ENCODE measurements at regions not wholly inside any gene's neighbourhood (a gene's known extent, or its start where the extent isn't known, plus 50 kb on each side); places are given as distances from the start of the nearest gene placed in this dataset.
"Not testable (repeated sequence)": the region's sequence is repeated elsewhere in the genome, so short reads cannot be mapped to it uniquely, and the experiment has no call there.

DNA sequence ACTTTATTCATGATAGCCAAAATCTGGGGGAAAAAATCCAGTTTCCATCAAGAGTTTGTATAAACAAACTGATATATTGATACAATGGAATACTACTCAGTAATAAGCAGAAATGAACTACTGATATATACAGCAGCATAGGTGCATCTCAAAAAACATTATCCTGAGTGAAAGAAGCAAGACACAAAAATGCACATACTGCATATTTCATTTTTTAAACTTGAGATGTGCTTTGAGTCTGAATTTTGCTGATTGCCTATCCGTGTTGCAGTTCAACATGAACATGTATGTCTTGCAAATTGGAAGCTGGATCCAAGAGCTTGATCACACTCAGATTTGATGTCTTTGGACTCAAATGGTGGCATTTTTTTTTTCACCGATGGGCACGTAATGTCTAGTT, 132.4 kb downstream of the TSEN15 start:
- DNase-seq (ENCODE audit: low read depth) = no peak

DNA sequence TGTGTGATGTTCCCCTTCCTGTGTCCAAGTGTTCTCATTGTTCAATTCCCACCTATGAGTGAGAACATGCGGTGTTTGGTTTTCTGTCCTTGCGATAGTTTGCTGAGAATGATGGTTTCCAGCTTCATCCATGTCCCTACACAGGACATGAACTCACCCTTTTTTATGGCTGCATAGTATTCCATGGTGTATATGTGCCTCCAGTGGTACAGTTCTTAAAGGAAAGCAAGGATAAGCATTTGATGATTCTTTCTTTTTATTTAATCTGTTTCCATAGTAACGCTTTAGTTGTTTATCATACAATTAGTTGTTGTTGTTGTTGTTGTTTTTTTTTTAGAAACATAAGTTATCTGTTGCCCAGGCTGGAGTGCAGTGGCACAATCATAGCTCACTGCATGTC, 133.1 kb downstream of the TSEN15 start:
- DNase-seq (ENCODE audit: low read depth) = not testable (repeated sequence)

DNA sequence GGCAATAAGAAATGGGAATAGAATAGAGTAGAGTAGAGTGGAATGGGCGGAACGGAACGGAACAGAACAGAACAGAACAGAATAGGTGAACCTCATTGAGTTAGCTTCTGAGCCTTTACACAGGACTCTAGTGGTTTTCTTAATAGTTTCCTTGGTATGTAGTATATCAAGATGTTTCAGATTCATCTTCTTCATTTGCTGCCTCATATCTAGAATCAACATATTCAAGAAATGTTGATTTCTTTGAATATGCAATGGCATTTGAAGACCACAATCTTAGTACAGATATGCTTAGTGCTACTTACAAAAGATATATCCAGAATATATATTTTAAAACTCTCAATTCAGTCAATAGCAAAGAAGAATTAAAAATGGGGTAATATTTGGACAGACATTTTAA, 133.8 kb downstream of the TSEN15 start:
- DNase-seq (ENCODE audit: low read depth) = no peak

DNA sequence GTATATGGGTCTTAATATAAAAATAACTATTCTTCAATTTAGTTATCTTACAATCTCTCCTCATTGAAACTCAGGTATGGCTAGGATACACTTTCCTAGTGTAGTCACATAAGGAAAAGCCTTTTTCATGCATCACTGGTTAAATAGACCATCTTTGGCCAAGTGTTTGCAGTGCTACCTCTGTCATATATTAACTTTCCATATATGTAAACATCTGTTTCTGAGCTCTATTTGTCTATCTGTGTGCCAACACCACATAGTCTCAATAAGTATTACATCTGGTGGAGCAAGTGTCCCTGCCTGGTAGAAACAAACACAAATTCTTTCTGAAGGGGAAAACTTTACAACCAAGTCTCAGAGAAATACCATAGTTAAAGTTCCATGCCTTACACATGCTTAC, 134.6 kb downstream of the TSEN15 start:
- no peak for DNase-seq (ENCODE audit: low read depth)

DNA sequence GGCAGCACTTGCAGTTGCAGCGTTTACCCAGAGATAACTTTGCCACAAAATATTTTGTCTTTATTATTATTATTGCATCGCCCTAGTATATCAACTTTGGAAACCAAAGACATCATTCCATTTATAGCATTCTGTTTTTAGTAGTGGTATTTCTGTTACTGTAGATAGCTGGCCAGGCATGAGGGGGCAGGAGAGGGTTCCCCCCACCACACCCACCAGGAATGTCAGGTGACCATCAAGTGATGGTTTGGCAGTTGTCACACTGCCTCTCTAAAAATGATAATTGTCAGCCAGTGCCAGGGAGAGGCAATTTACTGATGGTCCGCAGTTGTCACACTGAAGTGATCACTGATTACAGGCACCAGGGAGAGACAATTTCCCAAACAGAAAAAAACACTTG, 135.6 kb downstream of the TSEN15 start:
- no peak for DNase-seq (ENCODE audit: low read depth)

DNA sequence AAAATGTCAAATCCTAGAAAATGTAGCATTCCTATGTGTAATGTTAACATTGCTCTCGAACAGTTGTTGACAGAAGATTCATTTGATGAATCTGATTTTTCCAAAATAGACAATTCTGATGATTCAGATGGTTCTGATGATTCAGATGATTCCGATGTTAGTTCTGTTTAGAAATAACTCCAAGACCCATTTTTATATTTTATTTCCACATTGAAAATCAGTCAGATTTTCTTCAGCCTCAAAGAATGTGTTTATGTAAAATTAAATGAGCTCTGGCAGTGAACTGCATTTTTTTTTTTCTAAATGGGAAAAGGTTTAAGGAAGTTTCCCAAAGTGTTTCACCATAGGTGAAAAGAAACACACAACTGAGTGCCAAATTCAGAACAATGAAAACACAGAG, 136.5 kb downstream of the TSEN15 start:
- no peak for DNase-seq (ENCODE audit: low read depth)

DNA sequence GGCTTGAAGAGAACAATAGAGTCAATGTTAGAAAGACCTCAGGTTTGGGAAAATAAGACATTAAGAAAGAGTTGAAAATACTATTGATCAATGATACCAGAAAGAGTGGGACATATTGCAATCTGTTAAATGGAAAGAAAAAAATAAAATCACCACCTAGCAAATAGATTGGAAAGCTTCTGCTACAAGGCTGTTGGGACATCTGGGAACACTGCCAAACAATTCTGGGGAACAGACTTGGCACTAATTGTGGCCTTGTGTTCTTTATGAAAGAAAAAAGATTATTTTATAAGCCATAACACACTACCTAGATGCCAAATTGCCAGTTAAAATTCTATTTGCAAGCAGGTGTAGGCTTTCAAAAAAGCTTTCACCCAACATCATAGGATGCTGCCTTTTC, 137.8 kb downstream of the TSEN15 start:
- no peak for DNase-seq (ENCODE audit: low read depth)

DNA sequence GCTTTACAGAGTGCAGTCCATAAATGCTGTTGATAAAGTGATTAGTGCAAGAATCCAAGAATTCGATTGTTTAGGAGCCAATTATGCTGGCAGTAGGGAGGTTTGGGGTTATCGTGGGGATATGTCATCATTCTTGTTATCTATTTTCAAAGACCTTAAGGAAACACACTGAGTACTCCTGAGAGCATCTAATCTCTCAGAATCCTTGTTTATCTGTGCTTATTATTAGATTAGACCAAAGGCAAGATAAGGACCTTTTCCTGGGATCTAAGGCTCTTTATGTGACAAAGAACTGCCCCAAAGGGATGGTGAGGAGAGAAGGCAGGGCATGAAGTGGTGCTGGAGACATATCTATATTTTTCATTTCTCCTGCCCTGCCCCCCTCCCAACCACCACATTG, 139.1 kb downstream of the TSEN15 start:
- no peak for DNase-seq (ENCODE audit: low read depth)

DNA sequence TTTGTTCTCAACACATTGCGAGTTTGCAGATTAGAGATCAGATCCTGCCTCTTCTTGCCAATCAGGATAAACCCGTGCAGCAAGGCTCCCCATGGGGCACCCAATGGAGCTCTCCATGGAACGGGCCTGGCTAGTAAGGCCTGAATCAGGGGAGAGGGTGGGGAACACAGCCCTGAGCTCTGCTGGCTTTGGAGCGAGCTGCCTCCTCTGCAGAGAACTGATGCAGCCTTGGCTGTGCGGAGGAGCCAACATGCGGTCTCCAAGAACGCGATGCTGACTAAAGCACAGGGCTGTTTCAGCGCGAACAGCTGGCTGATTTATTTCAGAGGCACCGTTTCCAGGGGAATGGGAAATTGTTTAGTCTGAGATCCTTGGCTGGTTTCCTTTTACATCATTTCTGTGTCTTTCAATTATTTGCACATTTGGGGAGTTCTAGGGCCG, 139.7 kb downstream of the TSEN15 start:
- DNase-seq (ENCODE audit: low read depth) = no peak

DNA sequence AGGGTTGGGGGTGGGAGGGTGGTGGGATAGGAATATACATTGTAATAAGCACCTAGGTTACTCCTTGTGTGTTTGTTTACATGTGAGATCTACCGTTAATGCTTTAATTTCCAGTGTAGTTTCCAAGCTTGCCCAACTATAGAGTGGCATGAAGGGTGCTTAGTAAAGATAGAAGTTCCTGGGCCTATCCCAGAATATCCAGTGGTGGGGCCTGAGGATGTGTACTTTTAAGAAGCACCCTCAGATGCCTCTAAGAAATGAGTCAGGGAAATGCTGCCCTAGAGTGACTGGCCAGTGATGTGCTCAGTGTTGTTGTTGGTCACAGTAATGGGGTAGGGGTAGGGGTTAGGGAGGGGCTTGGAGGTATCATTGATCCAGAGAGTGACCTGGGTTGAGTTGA, 141.3 kb downstream of the TSEN15 start:
- no peak for DNase-seq (ENCODE audit: low read depth)

DNA sequence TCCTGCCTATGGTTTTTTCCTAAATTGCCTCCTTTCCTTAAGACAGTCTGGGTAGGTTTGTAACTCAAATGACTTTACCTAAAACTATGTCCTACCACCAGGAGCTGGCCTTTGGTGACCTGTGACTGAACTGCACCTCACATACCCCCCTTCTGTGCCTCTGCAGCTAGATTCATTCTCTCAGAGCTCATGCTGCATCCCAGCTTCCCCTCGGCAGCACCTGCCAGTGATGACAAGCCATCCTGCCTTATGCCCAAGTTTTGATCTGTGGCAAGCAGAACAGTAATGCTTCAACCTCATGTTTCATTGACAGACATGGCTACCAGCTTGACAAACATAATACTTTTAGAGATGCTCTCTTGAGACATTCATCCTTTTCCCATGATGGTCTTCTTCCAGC, 141.9 kb downstream of the TSEN15 start:
- no peak for DNase-seq (ENCODE audit: low read depth)

DNA sequence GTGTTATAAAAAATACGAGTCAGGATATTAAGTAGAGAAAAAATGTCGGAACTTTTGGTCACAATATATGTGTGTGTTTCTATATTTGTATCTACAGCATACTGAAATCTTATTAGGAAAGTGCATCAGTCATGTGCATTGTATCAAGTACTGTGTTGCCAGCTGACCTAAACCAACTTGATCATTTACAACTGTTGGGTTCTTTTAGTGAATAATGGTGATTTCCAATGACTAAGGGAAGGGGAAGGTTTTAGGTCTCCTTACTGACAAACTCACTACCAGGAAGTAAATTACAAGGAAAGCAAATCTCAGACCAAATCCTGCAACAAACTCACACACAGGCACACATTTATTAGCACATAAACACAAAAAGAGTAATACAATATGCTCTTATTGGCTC, 142.7 kb downstream of the TSEN15 start:
- DNase-seq (ENCODE audit: low read depth) = no peak

DNA sequence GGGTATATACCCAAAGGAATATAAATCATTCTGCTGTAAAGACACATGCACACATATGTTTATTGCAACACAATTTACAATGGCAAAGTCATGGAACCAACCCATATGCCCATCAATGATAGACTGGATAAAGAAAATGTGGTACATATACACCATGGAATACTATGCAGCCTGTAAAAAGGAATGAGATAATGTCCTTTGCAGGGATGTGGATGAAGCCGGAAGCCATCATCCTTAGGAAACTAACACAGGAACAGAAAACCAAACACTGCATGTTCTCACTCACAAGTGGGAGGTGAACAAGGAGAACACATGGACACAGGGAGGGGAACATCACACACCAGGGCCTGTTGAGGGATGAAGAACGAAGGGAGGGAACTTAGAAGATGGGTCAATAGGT, 144.2 kb downstream of the TSEN15 start:
- DNase-seq (ENCODE audit: low read depth) = not testable (repeated sequence)

DNA sequence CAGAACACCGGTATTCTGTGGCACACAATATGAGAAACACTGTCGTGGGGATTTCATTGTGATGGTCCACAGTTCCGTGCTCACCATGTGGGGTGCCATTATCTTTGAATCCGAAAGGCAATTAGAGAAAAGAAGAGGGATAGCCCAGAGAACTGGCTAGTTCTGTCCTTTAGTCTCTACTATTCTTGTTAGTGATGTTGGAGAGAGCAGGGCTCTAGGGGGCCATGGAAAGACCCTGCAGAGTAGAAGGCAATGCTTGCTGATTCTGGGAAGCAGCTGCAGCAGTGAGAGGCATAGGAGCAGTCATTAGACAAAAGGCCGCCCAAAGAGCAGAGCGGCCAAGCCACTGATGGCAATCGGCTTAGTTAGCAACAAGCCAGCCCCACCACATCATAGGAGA, 146.3 kb downstream of the TSEN15 start:
- DNase-seq (ENCODE audit: low read depth) = no peak

DNA sequence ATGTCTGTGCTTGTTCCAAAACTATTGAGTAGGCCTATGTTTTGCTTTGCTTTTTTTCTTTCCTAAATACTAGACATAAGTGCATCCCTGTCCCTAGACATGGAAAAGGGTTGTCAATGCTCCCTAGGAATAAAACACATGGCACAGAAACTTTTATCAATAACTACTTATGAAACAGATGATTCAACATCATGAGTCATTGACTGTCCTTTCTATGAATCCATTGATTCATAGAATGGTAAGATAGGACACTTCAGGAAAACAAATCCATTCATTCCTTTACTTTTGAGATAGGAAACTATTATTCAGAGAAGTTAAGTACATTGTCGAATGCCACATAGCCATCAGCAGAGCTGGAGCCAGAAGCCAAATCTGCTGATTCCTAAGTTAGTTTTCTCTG, 147.5 kb downstream of the TSEN15 start:
- no peak for DNase-seq (ENCODE audit: low read depth)

DNA sequence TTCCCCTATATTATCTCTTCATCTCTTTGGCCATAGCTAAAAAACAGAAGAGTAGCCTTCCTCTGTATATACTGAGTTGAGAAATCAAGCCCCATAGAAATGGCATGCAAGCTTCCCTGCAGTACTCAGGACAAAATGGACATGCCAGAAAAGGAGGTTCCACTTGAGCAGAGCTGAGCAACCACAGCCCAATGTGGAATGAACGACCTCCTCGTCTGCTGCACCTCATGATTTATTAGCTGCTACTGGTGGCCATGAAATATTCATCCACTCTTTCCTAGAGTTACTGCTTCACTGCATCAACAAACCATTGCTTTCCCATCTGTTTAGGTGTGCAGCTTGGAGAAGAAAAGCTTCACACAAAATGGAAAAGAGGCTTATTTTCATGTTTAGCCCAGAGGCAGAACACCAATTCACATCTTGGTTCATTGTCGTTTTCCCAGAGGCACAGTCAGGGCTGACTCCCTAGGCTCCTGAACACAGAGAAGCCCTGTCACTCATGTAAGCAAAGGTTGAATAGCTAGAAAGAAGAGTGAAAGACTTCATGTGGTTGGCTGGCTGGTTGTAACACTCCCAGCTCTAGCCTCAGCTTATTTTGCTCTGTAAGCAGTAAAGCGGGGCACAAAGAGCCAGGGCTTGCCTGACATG, 148.0 kb downstream of the TSEN15 start:
- DNase-seq (ENCODE audit: low read depth) = no peak

DNA sequence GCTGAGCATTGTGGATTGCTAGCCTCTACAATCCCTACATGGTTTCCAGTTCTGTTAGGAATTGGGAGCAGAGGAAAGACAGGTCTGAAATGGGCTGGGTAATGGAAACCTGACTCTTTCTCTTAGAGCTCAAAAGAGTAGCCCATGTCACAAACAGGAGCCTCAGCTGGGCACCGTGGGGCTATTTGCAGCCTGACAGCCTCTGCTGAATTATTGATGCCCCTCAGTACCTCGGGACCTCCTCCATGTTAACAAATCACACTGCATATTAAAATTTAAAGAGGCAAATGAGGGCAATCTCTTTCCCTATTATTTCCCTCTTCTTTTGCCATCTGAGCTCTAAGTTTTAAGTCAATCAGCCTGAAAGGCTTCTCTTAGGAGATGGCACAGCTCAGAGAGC, 157.1 kb downstream of the TSEN15 start:
- DNase-seq (ENCODE audit: low read depth) = no peak

DNA sequence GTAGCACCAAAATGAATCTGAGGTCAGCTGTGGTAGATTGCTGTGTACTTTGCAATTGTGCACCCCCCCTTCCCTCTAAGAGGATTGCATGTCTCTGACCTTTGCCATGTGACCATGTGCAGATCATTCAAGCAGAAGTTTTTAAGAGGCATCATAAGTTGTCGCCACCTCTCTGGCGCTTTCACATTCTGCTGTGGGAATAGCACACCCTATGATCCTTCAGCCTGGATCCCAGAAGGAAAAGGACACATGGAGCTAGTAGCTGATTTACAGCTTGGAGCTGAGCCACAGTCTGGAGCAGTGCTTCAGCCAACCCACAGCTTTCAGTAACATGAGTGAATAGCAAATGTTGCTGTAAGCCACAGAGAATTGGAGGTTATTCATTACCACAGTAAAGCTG, 158.5 kb downstream of the TSEN15 start:
- no peak for DNase-seq (ENCODE audit: low read depth)

DNA sequence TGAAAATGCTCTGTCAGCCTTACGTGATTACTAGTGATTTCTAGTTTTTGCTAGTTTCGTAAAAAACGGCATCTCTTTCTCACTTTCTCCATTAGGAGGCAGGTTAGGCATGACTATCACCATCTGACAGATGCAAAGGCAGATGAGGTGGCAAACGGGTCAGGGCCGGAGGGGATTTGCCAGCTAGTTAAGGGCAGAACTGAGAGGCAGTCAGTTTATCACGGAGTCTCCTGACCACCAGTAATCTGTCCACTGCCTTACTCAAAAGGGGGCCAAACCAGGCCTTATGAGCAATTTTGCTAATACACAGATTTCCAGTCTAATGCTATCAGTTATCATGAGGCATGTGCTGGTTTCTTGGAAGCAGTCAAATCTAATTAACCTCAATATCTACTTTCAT, 159.3 kb downstream of the TSEN15 start:
- DNase-seq (ENCODE audit: low read depth) = no peak

DNA sequence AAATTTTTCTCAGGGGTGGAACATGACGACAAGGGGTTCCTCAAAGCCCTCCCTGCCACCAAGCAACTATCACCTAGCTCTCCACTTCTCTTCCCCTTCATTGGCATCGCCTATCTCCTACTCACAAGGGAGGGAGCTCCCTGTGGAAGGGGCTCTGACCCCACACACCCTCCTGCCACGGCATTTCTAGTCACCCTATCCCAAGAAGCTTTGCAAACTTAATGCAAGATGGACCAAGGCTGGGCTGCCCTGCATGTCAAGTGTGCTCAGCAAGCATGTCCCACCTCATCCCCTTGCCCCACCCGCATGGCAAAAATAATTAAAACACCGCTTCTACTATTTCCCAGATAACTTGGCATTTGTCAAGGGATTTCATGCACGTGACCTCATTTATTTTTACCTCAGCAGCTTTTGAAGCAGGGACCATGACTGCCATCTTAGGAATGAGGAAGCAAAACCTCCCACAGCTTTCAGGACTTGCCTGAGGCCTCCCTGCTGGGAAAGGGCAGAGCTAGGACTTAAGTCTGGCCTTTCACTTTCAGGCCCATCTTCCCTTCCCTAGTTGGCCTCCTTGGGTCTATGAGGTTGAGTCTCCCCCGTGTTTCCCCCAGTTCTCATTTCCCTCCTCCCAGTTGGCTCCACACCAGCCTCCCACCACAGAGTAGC, 161.3 kb downstream of the TSEN15 start:
- DNase-seq (ENCODE audit: low read depth) = no peak

DNA sequence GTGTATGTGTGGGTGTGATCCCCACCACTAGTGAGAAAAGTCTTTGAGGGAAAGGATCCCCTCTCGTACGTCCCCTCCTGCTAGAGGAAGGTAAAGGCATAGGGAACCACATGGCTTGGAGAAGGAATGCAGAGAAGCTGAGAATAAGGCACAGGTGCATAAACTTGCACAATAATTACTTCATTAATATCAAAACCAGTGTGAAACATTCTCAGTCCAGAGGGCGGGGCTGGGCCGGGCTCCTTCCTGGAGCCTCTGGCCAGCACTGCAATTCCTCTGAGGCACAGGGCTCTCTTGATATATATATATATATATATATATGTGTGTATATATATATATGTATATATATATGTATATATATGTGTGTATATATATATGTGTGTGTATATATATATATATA, 162.6 kb downstream of the TSEN15 start:
- no peak for DNase-seq (ENCODE audit: low read depth)

DNA sequence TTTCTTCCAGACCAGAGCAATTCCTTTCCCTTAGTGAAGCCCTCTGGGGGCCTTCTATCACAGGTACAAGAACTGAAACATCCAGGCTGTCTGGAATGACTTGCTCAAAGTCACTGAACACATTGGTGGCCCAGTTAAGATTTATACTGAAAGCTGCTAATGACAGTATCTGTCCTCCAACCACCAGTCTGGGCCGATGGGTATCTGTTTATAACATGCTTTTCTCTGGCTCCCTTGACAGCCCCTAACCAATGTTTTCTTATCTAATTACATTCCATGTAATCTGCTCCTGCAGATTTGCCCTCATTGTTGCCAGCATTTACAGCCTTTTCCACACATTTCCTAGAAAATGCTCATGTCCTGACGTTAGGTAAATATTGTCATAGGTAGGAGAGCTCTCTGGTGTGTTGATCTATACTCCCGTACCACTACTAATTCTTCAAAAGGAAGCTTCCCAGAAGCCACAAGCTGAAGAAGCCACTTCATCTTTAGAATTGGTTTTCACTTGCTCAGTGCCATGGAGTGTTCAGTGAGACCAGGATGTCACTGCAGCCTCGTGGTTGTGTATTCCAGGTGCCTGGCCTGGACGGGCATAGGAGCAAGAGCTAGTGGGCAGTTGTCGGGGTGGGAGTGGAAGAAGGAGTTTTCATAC, 163.9 kb downstream of the TSEN15 start:
- DNase-seq (ENCODE audit: low read depth) = no peak

DNA sequence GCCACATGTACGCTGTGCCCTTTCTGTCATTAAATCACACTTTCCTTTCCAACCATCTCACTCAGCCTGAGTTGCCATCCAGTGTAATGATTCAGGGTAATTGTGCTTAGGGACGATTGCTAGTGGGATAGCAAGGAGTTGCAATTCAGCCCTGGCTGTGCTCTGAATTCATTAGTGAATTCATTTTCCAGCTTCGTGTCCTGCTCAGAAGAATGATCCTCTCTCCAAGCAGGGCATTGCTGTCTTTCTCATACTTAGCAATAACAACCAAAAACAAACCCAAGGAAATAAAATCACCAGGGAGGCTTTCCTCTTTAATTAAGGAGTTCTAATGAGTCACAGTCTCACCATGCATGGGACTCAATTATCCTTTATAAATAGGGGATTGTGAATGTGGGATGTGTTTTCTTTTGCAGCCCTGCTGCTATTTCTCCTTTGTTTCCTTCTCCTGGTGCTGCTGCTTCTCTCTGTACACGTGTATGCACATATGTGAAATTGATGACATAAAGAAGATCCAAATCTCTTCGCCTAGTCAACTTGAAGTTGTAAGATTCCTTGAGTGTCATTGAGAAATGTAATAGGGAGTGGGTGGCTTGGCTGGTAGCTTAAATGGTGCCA, 167.0 kb downstream of the TSEN15 start:
- DNase-seq (ENCODE audit: low read depth) = no peak
